ENCODE measurements at regions not wholly inside any gene's neighbourhood (a gene's known extent, or its start where the extent isn't known, plus 50 kb on each side); places are given as distances from the start of the nearest gene placed in this dataset.

GRCh38 chr1:59055908-59056719 lies 240.8 kb upstream of the FGGY start:
- TF ChIP-seq YY1 (IDR thresholded peaks at IDR 0.05; ENCODE audit: low read depth) (no peak), CREB1 (IDR thresholded peaks at IDR 0.05; ENCODE audit: low read depth) (no peak), EGR1 (IDR thresholded peaks at IDR 0.05) (no peak), TCF12 (IDR thresholded peaks at IDR 0.05; ENCODE audit: low read depth) (no peak), MAX (IDR thresholded peaks at IDR 0.05) (no peak), EP300 (IDR thresholded peaks at IDR 0.05; ENCODE audit: borderline replicate concordance) (no peak)
- TF ChIP-seq, protein P1, sequence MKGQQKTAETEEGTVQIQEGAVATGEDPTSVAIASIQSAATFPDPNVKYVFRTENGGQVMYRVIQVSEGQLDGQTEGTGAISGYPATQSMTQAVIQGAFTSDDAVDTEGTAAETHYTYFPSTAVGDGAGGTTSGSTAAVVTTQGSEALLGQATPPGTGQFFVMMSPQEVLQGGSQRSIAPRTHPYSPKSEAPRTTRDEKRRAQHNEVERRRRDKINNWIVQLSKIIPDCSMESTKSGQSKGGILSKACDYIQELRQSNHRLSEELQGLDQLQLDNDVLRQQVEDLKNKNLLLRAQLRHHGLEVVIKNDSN (IDR thresholded peaks at IDR 0.05) = no peak

- TF ChIP-seq MAX (IDR thresholded peaks at IDR 0.05) (no peak), CEBPB (IDR thresholded peaks at IDR 0.05) (peak; percentile 54)
Measured at GRCh38 chr1:59057211-59057694, 239.6 kb upstream of the FGGY start.

GRCh38 chr1:59057796-59058195 lies 239.1 kb upstream of the FGGY start:
- TF ChIP-seq TCF12 (IDR thresholded peaks at IDR 0.05; ENCODE audit: low read depth) (no peak), CEBPB (IDR thresholded peaks at IDR 0.05) (peak; percentile 57; the same call in 1 of the 2 replicates), CREB1 (IDR thresholded peaks at IDR 0.05; ENCODE audit: low read depth) (no peak), YY1 (IDR thresholded peaks at IDR 0.05; ENCODE audit: low read depth) (no peak)

DNA sequence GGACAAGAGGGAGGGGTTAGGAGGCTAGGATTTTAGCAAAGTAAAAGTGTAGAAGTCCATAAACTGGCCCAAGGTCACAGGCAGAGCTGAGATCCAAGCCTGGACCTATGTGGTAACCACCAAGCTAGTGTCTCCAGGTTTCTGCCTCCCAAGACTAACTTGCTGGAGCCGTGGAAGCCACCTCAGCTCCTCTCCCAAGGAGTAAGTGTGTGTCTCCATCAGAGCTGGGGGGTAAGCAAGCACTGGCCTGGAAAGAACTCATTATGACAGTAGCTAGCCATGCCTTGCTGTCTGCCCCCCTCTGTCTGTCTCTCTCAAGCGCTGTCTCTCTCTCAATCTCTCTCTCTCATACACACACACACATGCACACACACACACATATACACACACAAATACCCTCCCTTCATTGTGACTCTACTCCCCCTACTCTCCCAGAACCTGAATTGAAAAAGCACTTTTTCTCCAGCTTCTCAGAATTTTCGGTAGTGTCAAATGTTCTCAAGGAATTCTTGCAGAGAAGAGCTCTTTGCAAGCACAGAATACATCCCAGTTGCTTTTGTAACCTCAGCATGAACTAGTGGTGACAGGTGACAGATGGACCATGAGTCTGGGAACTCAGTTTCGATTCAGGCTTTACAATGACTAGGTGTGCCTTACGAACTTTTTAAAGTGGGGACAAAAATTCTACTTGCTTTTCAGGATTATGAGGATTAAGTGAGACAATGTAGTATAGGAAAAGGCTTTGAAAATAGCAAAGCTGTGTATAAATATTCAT lies 238.0 kb upstream of the FGGY start:
- TF ChIP-seq, protein P1 (IDR thresholded peaks at IDR 0.05) = no peak
- no peak for TF ChIP-seq RAD21 (IDR thresholded peaks at IDR 0.05; ENCODE audit: low read depth)
- no peak for TF ChIP-seq YY1 (IDR thresholded peaks at IDR 0.05; ENCODE audit: low read depth)
- no peak for TF ChIP-seq EP300 (IDR thresholded peaks at IDR 0.05; ENCODE audit: borderline replicate concordance)
- no peak for TF ChIP-seq FOXM1 (IDR thresholded peaks at IDR 0.05; ENCODE audit: borderline replicate concordance, low read depth)
- TF ChIP-seq EGR1 (IDR thresholded peaks at IDR 0.05) = no peak
- no peak for TF ChIP-seq MAX (IDR thresholded peaks at IDR 0.05)
- no peak for TF ChIP-seq CREB1 (IDR thresholded peaks at IDR 0.05; ENCODE audit: low read depth)

GRCh38 chr1:59061876-59062275 lies 235.0 kb upstream of the FGGY start:
- TF ChIP-seq TCF12 (IDR thresholded peaks at IDR 0.05; ENCODE audit: low read depth) = no peak
- TF ChIP-seq MAX (IDR thresholded peaks at IDR 0.05) = no peak
- TF ChIP-seq CREB1 (IDR thresholded peaks at IDR 0.05; ENCODE audit: low read depth) = no peak; the same call in 1 of the 2 replicates

DNA sequence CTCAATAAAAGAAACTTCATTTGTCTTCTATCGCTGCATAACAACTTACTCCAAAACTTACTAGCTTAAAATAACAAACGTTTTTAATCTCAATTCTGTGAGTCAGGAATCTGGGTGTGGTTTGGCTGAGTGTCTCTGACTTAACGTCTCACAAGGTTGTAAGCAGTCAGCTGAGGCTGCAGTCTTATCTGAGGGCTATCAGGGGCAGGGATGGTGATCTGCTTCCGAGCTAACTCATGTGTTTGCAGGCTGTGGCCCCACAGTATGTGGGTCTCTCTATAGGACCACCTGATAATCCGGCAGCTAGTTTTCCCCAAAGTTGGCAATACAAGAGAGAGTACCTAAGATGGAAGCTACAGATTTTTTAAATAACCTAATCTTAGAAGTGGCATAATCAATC lies 234.2 kb upstream of the FGGY start:
- no peak for TF ChIP-seq REST (IDR thresholded peaks at IDR 0.05; ENCODE audit: low read depth)
- TF ChIP-seq CREB1 (IDR thresholded peaks at IDR 0.05; ENCODE audit: low read depth) = no peak
- no peak for TF ChIP-seq EP300 (IDR thresholded peaks at IDR 0.05; ENCODE audit: borderline replicate concordance)
- TF ChIP-seq MAX (IDR thresholded peaks at IDR 0.05) = no peak
- TF ChIP-seq ZBTB7A (IDR thresholded peaks at IDR 0.05; ENCODE audit: low read depth) = no peak
- TF ChIP-seq NFIC (IDR thresholded peaks at IDR 0.05) = no peak
- TF ChIP-seq FOXM1 (IDR thresholded peaks at IDR 0.05; ENCODE audit: borderline replicate concordance, low read depth) = no peak
- no peak for TF ChIP-seq TEAD4 (IDR thresholded peaks at IDR 0.05)
- TF ChIP-seq TAF1 (IDR thresholded peaks at IDR 0.05; ENCODE audit: low read depth) = no peak
- no peak for TF ChIP-seq CEBPB (IDR thresholded peaks at IDR 0.05)
- TF ChIP-seq YY1 (IDR thresholded peaks at IDR 0.05; ENCODE audit: low read depth) = no peak
- TF ChIP-seq, protein P1 (IDR thresholded peaks at IDR 0.05) = no peak
- no peak for TF ChIP-seq EGR1 (IDR thresholded peaks at IDR 0.05)
- no peak for TF ChIP-seq RAD21 (IDR thresholded peaks at IDR 0.05; ENCODE audit: low read depth)
- no peak for TF ChIP-seq TCF12 (IDR thresholded peaks at IDR 0.05; ENCODE audit: low read depth)

All from Ishikawa (cell line).